Vagina (tissue), 2 donors: ENCODE measurements at regions not wholly inside any gene's neighbourhood (a gene's known extent, or its start where the extent isn't known, plus 50 kb on each side); places are given as distances from the start of the nearest gene placed in this dataset.

Experiments used
- DNase-seq, 2 donors: peaks; one replicate each; pipeline ENCODE4 v3.0.0-alpha.2; 2017; ENCODE audit errors: extremely low spot score in 2 of 2
- H3K27ac ChIP-seq: fragments of 200-600 bp; sonication (generic); one replicate; pipeline ENCODE4 v1.5.1; 2019
- H3K27me3 ChIP-seq: fragments of 200-600 bp; sonication (generic); one replicate; pipeline ENCODE4 v1.5.1; 2019
- H3K36me3 ChIP-seq, 2 donors: fragments of 200-600 bp; sonication (generic); one replicate each; pipeline ENCODE4 v1.5.1; 2017 to 2019
- H3K4me1 ChIP-seq: fragments of 200-600 bp; sonication (generic); one replicate; pipeline ENCODE4 v1.5.1; 2019
- H3K4me3 ChIP-seq, 2 donors: fragments of 200-600 bp; sonication (generic); 1 replicate in 1 of 2; 2 replicates in 1 of 2; pipeline ENCODE4 v1.5.1; 2016 to 2019
- H3K9me3 ChIP-seq: fragments of 200-600 bp; sonication (generic); one replicate; pipeline ENCODE4 v1.5.1; 2019
- CTCF ChIP-seq, 3 experiments: fragments of 450-650 bp in 2 of 3; fragments of 200-600 bp in 1 of 3; sonication (generic) in 1 of 3; IDR thresholded peaks; one replicate each; pipeline ENCODE4 v1.5.1; 2017 to 2019; ENCODE audit warnings: antibody characterized with exemption in 3 of 3, mild to moderate bottlenecking in 2 of 3, moderate library complexity in 2 of 3
- POLR2A ChIP-seq, 2 donors: fragments of 450-650 bp; IDR thresholded peaks; one replicate each; pipeline ENCODE4 v1.6.1; 2017; ENCODE audit warnings: antibody characterized with exemption in 2 of 2, mild to moderate bottlenecking in 2 of 2, moderate library complexity in 2 of 2
- POLR2AphosphoS5 ChIP-seq, 2 donors: sonication (generic); formaldehyde crosslinking; IDR thresholded peaks; one replicate each; pipeline ENCODE4 v1.9.0; 2017; ENCODE audit warnings: antibody characterized with exemption in 2 of 2, mild to moderate bottlenecking in 2 of 2, low read depth in 1 of 2; ENCODE audit not compliant: insufficient read depth in 1 of 2
- intact Hi-C: fragments of 100-400 bp; cut with DNase I; formaldehyde crosslinking; loops from one replicate; pipeline ENCODE4 v1.15.1; 2023

GRCh38 chr3:64464955-64465354, 222.8 kb downstream of the ADAMTS9 start:
- no peak for TF ChIP-seq POLR2AphosphoS5 (IDR thresholded peaks at IDR 0.05; ENCODE audit: insufficient read depth in 1 of 2, low read depth in 1 of 2)
- no peak for TF ChIP-seq CTCF (IDR thresholded peaks at IDR 0.05)
- TF ChIP-seq POLR2A (IDR thresholded peaks at IDR 0.05), result no peak
- intact Hi-C loops, result no loop called here
- no peaks in the 10 kb centered on the region for H3K9me3 ChIP-seq
- H3K36me3 ChIP-seq, result no peaks in the 10 kb centered on the region
- H3K4me3 ChIP-seq, result no peak overlapping the region
- peaks cover 11% of the 10 kb centered on the region for H3K4me1 ChIP-seq
- H3K27ac ChIP-seq, result no peak overlapping the region
- no peaks in the 10 kb centered on the region for H3K27me3 ChIP-seq
- DNase-seq, result no peak

- H3K9me3 ChIP-seq, result no peaks in the 10 kb centered on the region
- no peaks in the 10 kb centered on the region for H3K27me3 ChIP-seq
- no peaks in the 10 kb centered on the region for H3K36me3 ChIP-seq
- no peak overlapping the region for H3K4me3 ChIP-seq
- no peak for TF ChIP-seq POLR2AphosphoS5 (IDR thresholded peaks at IDR 0.05; ENCODE audit: insufficient read depth in 1 of 2, low read depth in 1 of 2)
- H3K4me1 ChIP-seq, result peaks cover 11% of the 10 kb centered on the region
- H3K27ac ChIP-seq, result no peak overlapping the region
- DNase-seq, result no peak
- intact Hi-C loops, result no loop called here
These were observed 223.8 kb downstream of the ADAMTS9 start for GRCh38 chr3:64463981-64464380.

GRCh38 chr3:64462203-64462602, 225.6 kb downstream of the ADAMTS9 start:
- intact Hi-C loops, result no loop called here
- Histone ChIP-seq H3K4me3 (no peak overlapping the region), H3K36me3 (no peaks in the 10 kb centered on the region), H3K9me3 (no peaks in the 10 kb centered on the region), H3K27me3 (no peaks in the 10 kb centered on the region), H3K4me1 (peaks cover 11% of the 10 kb centered on the region), H3K27ac (no peak overlapping the region)
- TF ChIP-seq POLR2A (IDR thresholded peaks at IDR 0.05) (no peak), CTCF (IDR thresholded peaks at IDR 0.05) (no peak), POLR2AphosphoS5 (IDR thresholded peaks at IDR 0.05; ENCODE audit: insufficient read depth in 1 of 2, low read depth in 1 of 2) (no peak)
- no peak for DNase-seq

- no peaks in the 10 kb centered on the region for H3K9me3 ChIP-seq
- no peak for TF ChIP-seq POLR2AphosphoS5 (IDR thresholded peaks at IDR 0.05; ENCODE audit: insufficient read depth in 1 of 2, low read depth in 1 of 2)
- TF ChIP-seq POLR2A (IDR thresholded peaks at IDR 0.05), result no peak
- H3K4me1 ChIP-seq, result peaks cover 11% of the 10 kb centered on the region
- H3K27ac ChIP-seq, result no peak overlapping the region
- no peaks in the 10 kb centered on the region for H3K27me3 ChIP-seq
- no peak overlapping the region for H3K4me3 ChIP-seq
- H3K36me3 ChIP-seq, result no peaks in the 10 kb centered on the region
- no peak for DNase-seq
- intact Hi-C loops, result no loop called here
These were observed 226.9 kb downstream of the ADAMTS9 start for GRCh38 chr3:64460877-64461276.

GRCh38 chr3:64460141-64460730, 227.6 kb downstream of the ADAMTS9 start:
- Histone ChIP-seq H3K4me3 (no peak overlapping the region), H3K27ac (no peak overlapping the region), H3K4me1 (peaks cover 11% of the 10 kb centered on the region), H3K9me3 (no peaks in the 10 kb centered on the region), H3K27me3 (no peaks in the 10 kb centered on the region), H3K36me3 (no peaks in the 10 kb centered on the region)
- intact Hi-C loops, result no loop called here
- DNase-seq, result no peak
- TF ChIP-seq CTCF (IDR thresholded peaks at IDR 0.05) (no peak), POLR2AphosphoS5 (IDR thresholded peaks at IDR 0.05; ENCODE audit: insufficient read depth in 1 of 2, low read depth in 1 of 2) (no peak), POLR2A (IDR thresholded peaks at IDR 0.05) (no peak)

- TF ChIP-seq POLR2AphosphoS5 (IDR thresholded peaks at IDR 0.05; ENCODE audit: insufficient read depth in 1 of 2, low read depth in 1 of 2), result no peak
- no peak for TF ChIP-seq POLR2A (IDR thresholded peaks at IDR 0.05)
- no peak for TF ChIP-seq CTCF (IDR thresholded peaks at IDR 0.05)
- no peak for DNase-seq
- H3K4me1 ChIP-seq, result peaks cover 11% of the 10 kb centered on the region
- no peaks in the 10 kb centered on the region for H3K36me3 ChIP-seq
- no peak overlapping the region for H3K27ac ChIP-seq
- H3K27me3 ChIP-seq, result no peaks in the 10 kb centered on the region
- no peak overlapping the region for H3K4me3 ChIP-seq
- no peaks in the 10 kb centered on the region for H3K9me3 ChIP-seq
- intact Hi-C loops, result no loop called here
These were observed 228.1 kb downstream of the ADAMTS9 start for GRCh38 chr3:64459711-64460110.
